GM19240 (cell line): ENCODE measurements at regions not wholly inside any gene's neighbourhood (a gene's known extent, or its start where the extent isn't known, plus 50 kb on each side); places are given as distances from the start of the nearest gene placed in this dataset.

Experiments used
- DNase-seq: peaks from one replicate; pipeline ENCODE4 v3.0.0; 2011; ENCODE audit warnings: low spot score; ENCODE audit not compliant: insufficient read length

- DNase-seq, result no peak
Measured at GRCh38 chr13:23983671-23984070, 86.4 kb upstream of the C1QTNF9B start.

- DNase-seq, result no peak
Measured at GRCh38 chr13:23984546-23984945, 87.2 kb upstream of the C1QTNF9B start.

GRCh38 chr13:23985060-23985459 is 87.8 kb upstream of the C1QTNF9B start:
- DNase-seq, result no peak

- DNase-seq, result no peak
Measured at GRCh38 chr13:23985839-23986238, 88.5 kb upstream of the C1QTNF9B start.

- DNase-seq, result no peak
Measured at GRCh38 chr13:23986619-23987018, 89.3 kb upstream of the C1QTNF9B start.

- no peak for DNase-seq
Measured at GRCh38 chr13:23987331-23987894, 90.1 kb upstream of the C1QTNF9B start.

GRCh38 chr13:23988546-23989122 is 91.3 kb upstream of the C1QTNF9B start:
- DNase-seq, result no peak

GRCh38 chr13:23990455-23990854 is 93.2 kb upstream of the C1QTNF9B start:
- DNase-seq, result no peak

- no peak for DNase-seq
Measured at GRCh38 chr13:23991119-23991518, 93.8 kb upstream of the C1QTNF9B start.

GRCh38 chr13:23992781-23993679 is 95.7 kb upstream of the C1QTNF9B start:
- DNase-seq, result no peak

GRCh38 chr13:23993680-23993985 is 96.3 kb upstream of the C1QTNF9B start:
- no peak for DNase-seq

GRCh38 chr13:23995283-23996073 is 98.2 kb upstream of the C1QTNF9B start:
- no peak for DNase-seq

- no peak for DNase-seq
Measured at GRCh38 chr13:23996456-23996855, 99.2 kb upstream of the C1QTNF9B start.

GRCh38 chr13:23999424-23999823 is 102.1 kb upstream of the C1QTNF9B start:
- no peak for DNase-seq

GRCh38 chr13:24002206-24002815 is 105.0 kb upstream of the C1QTNF9B start:
- DNase-seq, result no peak

GRCh38 chr13:24004142-24004899 is 107.0 kb upstream of the C1QTNF9B start:
- DNase-seq, result no peak

GRCh38 chr13:24004971-24005370 is 107.7 kb upstream of the C1QTNF9B start:
- DNase-seq, result no peak

- DNase-seq, result peak; percentile 32
Measured at GRCh38 chr13:24005755-24006281, 108.5 kb upstream of the C1QTNF9B start.

GRCh38 chr13:24006520-24007248 is 109.4 kb upstream of the C1QTNF9B start:
- no peak for DNase-seq
